ENCODE measurements at regions not wholly inside any gene's neighbourhood (a gene's known extent, or its start where the extent isn't known, plus 50 kb on each side); places are given as distances from the start of the nearest gene placed in this dataset.
"Not testable (repeated sequence)": the region's sequence is repeated elsewhere in the genome, so short reads cannot be mapped to it uniquely, and the experiment has no call there.

DNA sequence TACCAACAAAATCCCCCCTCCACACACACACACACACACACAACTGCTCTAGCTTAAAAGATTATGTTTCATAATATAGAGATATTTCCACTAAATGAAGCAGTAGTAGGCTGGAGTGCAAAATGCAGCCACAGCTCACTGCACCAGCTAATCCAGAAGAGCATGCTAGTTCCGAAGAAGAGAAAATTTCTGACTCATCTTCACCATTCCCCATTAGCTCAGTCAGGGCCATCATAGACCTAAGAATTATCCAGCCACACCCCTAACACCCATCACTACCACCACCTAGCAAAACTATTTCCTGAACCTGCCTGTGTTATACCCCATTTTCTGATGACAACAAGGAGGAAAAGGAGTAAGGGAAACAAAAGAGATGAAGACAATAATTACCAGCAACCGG, 67.1 kb upstream of the UBE2E2 start:
- H3K4me2 ChIP-seq (ENCODE audit: low read length) = no peak overlapping the region
- no peaks in the 10 kb centered on the region for H3K79me2 ChIP-seq
- no peaks in the 10 kb centered on the region for H3K4me1 ChIP-seq
- H3K4me3 ChIP-seq (ENCODE audit: low read depth, low read length) = no peak overlapping the region
- H3K9ac ChIP-seq = no peak overlapping the region
- H3K9me3 ChIP-seq (ENCODE audit: control insufficient read depth, low read length) = no peaks in the 10 kb centered on the region
- H3K27me3 ChIP-seq (ENCODE audit: control insufficient read depth, insufficient read depth, low read length) = no peaks in the 10 kb centered on the region
- no peaks in the 10 kb centered on the region for H3K36me3 ChIP-seq (ENCODE audit: control insufficient read depth, insufficient read depth, low read length)
- H2AFZ ChIP-seq = no peak overlapping the region
- H3K27ac ChIP-seq = no peak overlapping the region
- TF ChIP-seq, protein P1, sequence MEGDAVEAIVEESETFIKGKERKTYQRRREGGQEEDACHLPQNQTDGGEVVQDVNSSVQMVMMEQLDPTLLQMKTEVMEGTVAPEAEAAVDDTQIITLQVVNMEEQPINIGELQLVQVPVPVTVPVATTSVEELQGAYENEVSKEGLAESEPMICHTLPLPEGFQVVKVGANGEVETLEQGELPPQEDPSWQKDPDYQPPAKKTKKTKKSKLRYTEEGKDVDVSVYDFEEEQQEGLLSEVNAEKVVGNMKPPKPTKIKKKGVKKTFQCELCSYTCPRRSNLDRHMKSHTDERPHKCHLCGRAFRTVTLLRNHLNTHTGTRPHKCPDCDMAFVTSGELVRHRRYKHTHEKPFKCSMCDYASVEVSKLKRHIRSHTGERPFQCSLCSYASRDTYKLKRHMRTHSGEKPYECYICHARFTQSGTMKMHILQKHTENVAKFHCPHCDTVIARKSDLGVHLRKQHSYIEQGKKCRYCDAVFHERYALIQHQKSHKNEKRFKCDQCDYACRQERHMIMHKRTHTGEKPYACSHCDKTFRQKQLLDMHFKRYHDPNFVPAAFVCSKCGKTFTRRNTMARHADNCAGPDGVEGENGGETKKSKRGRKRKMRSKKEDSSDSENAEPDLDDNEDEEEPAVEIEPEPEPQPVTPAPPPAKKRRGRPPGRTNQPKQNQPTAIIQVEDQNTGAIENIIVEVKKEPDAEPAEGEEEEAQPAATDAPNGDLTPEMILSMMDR (IDR thresholded peaks at IDR 0.05) = no peak

DNA sequence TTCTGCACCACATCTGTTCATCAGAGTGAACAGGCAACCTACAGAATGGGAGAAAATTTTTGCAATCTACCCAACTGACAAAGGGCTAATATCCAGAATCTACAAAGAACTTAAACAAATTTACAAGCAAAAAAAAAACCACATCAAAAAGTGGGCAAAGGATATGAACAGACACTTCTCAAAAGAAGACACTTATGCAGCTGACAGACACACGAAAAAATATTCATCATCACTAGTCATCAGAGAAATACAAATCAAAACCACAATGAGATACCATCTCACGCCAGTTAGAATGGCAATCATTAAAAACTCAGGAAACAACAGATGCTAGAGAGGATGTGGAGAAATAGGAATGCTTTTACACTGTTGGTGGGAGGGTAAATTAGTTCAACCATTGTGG, 59.1 kb upstream of the UBE2E2 start:
- H3K4me3 ChIP-seq (ENCODE audit: low read depth, low read length); H3K4me2 ChIP-seq (ENCODE audit: low read length): not testable (repeated sequence)

DNA sequence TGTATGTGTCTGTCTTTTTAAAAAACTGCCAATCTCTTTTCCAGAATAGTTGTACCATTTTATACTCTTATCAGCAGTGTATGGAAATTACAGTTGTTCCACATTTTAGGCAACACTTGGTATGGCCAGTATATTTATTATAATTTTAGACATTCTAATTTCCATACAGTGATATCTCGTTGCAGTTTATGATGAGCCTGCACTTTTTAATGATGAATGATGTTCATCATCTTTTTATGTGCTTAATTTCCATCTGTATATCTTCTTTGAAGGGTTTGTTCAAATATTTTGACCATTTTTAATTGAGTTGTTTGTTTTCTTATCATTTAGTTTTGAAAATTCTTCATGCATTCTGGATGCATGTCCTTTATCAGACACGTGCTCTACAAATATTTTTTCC, 57.0 kb upstream of the UBE2E2 start:
- no peak overlapping the region for H3K27ac ChIP-seq
- H3K9me3 ChIP-seq (ENCODE audit: control insufficient read depth, low read length) = no peaks in the 10 kb centered on the region
- no peak overlapping the region for H3K4me3 ChIP-seq (ENCODE audit: low read depth, low read length)
- TF ChIP-seq, protein P1 (IDR thresholded peaks at IDR 0.05) = no peak
- no peaks in the 10 kb centered on the region for H3K27me3 ChIP-seq (ENCODE audit: control insufficient read depth, insufficient read depth, low read length)
- H3K79me2 ChIP-seq = no peaks in the 10 kb centered on the region
- no peak overlapping the region for H3K9ac ChIP-seq
- no peak overlapping the region for H2AFZ ChIP-seq
- H3K4me2 ChIP-seq (ENCODE audit: low read length) = no peak overlapping the region
- H3K4me1 ChIP-seq = no peaks in the 10 kb centered on the region
- no peaks in the 10 kb centered on the region for H3K36me3 ChIP-seq (ENCODE audit: control insufficient read depth, insufficient read depth, low read length)

More for the DNA sequence above, 59.1 kb upstream of the UBE2E2 start:
- not testable (repeated sequence) for H3K27me3 ChIP-seq (ENCODE audit: control insufficient read depth, insufficient read depth, low read length); H3K79me2 ChIP-seq; H3K4me1 ChIP-seq; H3K9me3 ChIP-seq (ENCODE audit: control insufficient read depth, low read length); H3K9ac ChIP-seq; H3K36me3 ChIP-seq (ENCODE audit: control insufficient read depth, insufficient read depth, low read length); H2AFZ ChIP-seq; H3K27ac ChIP-seq

DNA sequence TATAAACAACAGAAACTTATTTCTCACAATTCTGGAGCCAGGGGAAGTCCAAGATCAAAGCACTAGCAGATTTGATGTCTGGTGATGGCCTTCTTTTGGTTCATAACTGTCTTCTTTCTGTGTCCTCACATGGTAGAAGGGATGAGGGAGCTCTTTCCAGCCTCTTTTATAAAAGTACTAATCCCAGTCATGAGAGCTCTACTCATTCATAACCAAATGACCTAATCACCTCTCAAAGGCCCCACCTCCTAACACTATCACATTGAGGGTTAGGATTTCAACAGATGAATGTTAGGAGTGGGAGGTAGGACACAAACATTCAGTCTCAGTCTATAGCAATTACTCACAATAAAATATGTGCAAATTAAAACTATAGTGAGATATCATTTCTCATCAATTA, 50.1 kb upstream of the UBE2E2 start:
- H3K36me3 ChIP-seq (ENCODE audit: control insufficient read depth, insufficient read depth, low read length) = no peaks in the 10 kb centered on the region
- H3K9me3 ChIP-seq (ENCODE audit: control insufficient read depth, low read length) = no peaks in the 10 kb centered on the region
- no peaks in the 10 kb centered on the region for H3K79me2 ChIP-seq
- no peak overlapping the region for H3K9ac ChIP-seq
- TF ChIP-seq, protein P1 (IDR thresholded peaks at IDR 0.05) = no peak
- H3K27me3 ChIP-seq (ENCODE audit: control insufficient read depth, insufficient read depth, low read length) = no peaks in the 10 kb centered on the region
- H3K4me2 ChIP-seq (ENCODE audit: low read length) = no peak overlapping the region
- H2AFZ ChIP-seq = no peak overlapping the region
- no peak overlapping the region for H3K27ac ChIP-seq
- no peaks in the 10 kb centered on the region for H3K4me1 ChIP-seq
- H3K4me3 ChIP-seq (ENCODE audit: low read depth, low read length) = no peak overlapping the region

Data from parathyroid adenoma (tissue), 2 donors.